ENCODE measurements at regions not wholly inside any gene's neighbourhood (a gene's known extent, or its start where the extent isn't known, plus 50 kb on each side); places are given as distances from the start of the nearest gene placed in this dataset.

DNA sequence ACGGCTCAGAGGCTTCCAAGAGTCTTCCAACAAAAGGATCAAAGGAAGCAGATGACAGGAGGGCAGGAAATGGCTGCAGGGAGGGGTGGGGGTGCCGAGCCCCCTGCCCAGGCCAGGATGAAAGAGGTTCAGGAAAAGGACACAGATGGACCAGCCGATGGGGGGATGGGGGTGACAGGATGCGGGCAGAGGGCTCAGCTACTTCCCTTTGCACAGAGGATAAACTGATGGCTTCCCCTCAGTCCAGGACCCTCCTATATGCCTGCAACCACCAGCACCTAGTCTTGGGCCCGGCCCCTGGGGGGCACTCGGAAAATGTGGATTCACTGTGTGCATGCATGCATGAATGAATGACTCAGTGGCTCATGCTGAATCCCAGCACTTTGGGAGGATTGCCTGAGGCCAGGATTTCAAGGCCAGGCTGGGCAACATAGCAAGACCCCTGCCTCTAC lies 148.2 kb downstream of the C9orf50 start:
- peak; percentile 28 for DNase-seq (ENCODE audit: low read depth, low spot score)
- H4K20me1 ChIP-seq (replicated peaks; ENCODE audit: control insufficient read depth, extremely low read depth, insufficient read depth, low read length) = no peaks in the 10 kb centered on the region
- H3K4me2 ChIP-seq (ENCODE audit: insufficient read depth, low read length) = no peak overlapping the region
- intact Hi-C loops (cut with micrococcal nuclease) (no loop called here), dilution Hi-C loops (cut with MboI; ENCODE audit: extremely low pct_ligation_motif_present, low sequenced_read_pairs) (no loop called here)
- H2AFZ ChIP-seq (ENCODE audit: low read depth, low read length) = no peak overlapping the region
- no peaks in the 10 kb centered on the region for H3K36me3 ChIP-seq (ENCODE audit: control insufficient read depth in 2 of 2, extremely low read depth in 1 of 2, insufficient read depth in 2 of 2, low read length in 2 of 2)
- no peak overlapping the region for H3K9ac ChIP-seq (replicated peaks; ENCODE audit: extremely low read depth, insufficient read depth, low read length)
- no peak overlapping the region for H3K4me3 ChIP-seq (replicated peaks in 1 of 3; ENCODE audit: insufficient read depth in 1 of 3, low read depth in 1 of 3, low read length in 3 of 3)
- POLR2A ChIA-PET = no interaction called here
- no TSS peak for BruUV-seq (replicated peaks)
- TF ChIP-seq FOS (IDR thresholded peaks at IDR 0.05; ENCODE audit: borderline replicate concordance, insufficient read depth, low read length) = no peak
- TF ChIP-seq, protein P1, sequence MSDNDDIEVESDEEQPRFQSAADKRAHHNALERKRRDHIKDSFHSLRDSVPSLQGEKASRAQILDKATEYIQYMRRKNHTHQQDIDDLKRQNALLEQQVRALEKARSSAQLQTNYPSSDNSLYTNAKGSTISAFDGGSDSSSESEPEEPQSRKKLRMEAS (IDR thresholded peaks at IDR 0.05; ENCODE audit: insufficient read depth, insufficient read length) = no peak
- no peak for TF ChIP-seq POLR2AphosphoS5 (IDR thresholded peaks at IDR 0.05; ENCODE audit: insufficient read depth, low read depth, low read length)
- TF ChIP-seq MYC (IDR thresholded peaks at IDR 0.05; ENCODE audit: low read depth, low read length) = no peak
- TF ChIP-seq EZH2 (IDR thresholded peaks at IDR 0.05; ENCODE audit: borderline replicate concordance, low read depth, low read length, severe bottlenecking) = no peak
- TF ChIP-seq GATA2 (IDR thresholded peaks at IDR 0.05; ENCODE audit: insufficient read depth, insufficient read length, low read depth, low read length) = no peak
- no peak for TF ChIP-seq POLR2A (IDR thresholded peaks at IDR 0.05; ENCODE audit: low read depth, low read length)
- no peak for TF ChIP-seq JUN (IDR thresholded peaks at IDR 0.05; ENCODE audit: borderline replicate concordance, insufficient read depth, insufficient read length, low read depth)
- TF ChIP-seq, protein P2, sequence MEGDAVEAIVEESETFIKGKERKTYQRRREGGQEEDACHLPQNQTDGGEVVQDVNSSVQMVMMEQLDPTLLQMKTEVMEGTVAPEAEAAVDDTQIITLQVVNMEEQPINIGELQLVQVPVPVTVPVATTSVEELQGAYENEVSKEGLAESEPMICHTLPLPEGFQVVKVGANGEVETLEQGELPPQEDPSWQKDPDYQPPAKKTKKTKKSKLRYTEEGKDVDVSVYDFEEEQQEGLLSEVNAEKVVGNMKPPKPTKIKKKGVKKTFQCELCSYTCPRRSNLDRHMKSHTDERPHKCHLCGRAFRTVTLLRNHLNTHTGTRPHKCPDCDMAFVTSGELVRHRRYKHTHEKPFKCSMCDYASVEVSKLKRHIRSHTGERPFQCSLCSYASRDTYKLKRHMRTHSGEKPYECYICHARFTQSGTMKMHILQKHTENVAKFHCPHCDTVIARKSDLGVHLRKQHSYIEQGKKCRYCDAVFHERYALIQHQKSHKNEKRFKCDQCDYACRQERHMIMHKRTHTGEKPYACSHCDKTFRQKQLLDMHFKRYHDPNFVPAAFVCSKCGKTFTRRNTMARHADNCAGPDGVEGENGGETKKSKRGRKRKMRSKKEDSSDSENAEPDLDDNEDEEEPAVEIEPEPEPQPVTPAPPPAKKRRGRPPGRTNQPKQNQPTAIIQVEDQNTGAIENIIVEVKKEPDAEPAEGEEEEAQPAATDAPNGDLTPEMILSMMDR (IDR thresholded peaks at IDR 0.05; ENCODE audit: extremely low read depth in 1 of 2, insufficient read depth in 1 of 2, low read depth in 1 of 2, low read length in 2 of 2) = no peak
- no peak overlapping the region for H3K27ac ChIP-seq (ENCODE audit: insufficient read depth, low read depth, low read length)
- CTCF ChIA-PET = no interaction called here
- H3K79me2 ChIP-seq (ENCODE audit: control insufficient read depth, insufficient read depth, low read length) = no peaks in the 10 kb centered on the region
- H3K4me1 ChIP-seq (ENCODE audit: control insufficient read depth, extremely low read depth, insufficient read depth, low read length) = peaks cover 4% of the 10 kb centered on the region
- no peaks in the 10 kb centered on the region for H3K9me1 ChIP-seq (replicated peaks; ENCODE audit: control insufficient read depth, extremely low read depth, insufficient read depth, low read length)
- no peaks in the 10 kb centered on the region for H3K27me3 ChIP-seq (ENCODE audit: control insufficient read depth in 2 of 2, insufficient read depth in 2 of 2, low read length in 2 of 2)
- H3K9me3 ChIP-seq (replicated peaks; ENCODE audit: control insufficient read depth, insufficient read depth, low read length) = no peaks in the 10 kb centered on the region
- FAIRE-seq = no peak

Measured in endothelial cell of umbilical vein (primary cell).